ENCODE measurements at regions not wholly inside any gene's neighbourhood (a gene's known extent, or its start where the extent isn't known, plus 50 kb on each side); places are given as distances from the start of the nearest gene placed in this dataset.
"Not testable (repeated sequence)": the region's sequence is repeated elsewhere in the genome, so short reads cannot be mapped to it uniquely, and the experiment has no call there.

- Mint-ChIP-seq H3K27ac (no peak overlapping the region), H3K36me3 (ENCODE audit: low read depth) (no peaks in the 10 kb centered on the region), H3K9me3 (peaks cover 6% of the 10 kb centered on the region), H3K4me1 (ENCODE audit: low read depth) (no peaks in the 10 kb centered on the region), H3K27me3 (ENCODE audit: low read depth) (no peaks in the 10 kb centered on the region), H3K4me3 (no peak overlapping the region)
Observed at GRCh38 chr2:17398770-17399169, 119.5 kb downstream of the RAD51AP2 start.

- no peaks in the 10 kb centered on the region for H3K27me3 Mint-ChIP-seq (ENCODE audit: low read depth)
- H3K36me3 Mint-ChIP-seq (ENCODE audit: low read depth), result no peaks in the 10 kb centered on the region
- no peaks in the 10 kb centered on the region for H3K9me3 Mint-ChIP-seq
- no peak overlapping the region for H3K4me3 Mint-ChIP-seq
- H3K4me1 Mint-ChIP-seq (ENCODE audit: low read depth), result no peaks in the 10 kb centered on the region
- H3K27ac Mint-ChIP-seq, result no peak overlapping the region
Observed at GRCh38 chr2:17388798-17389197, 129.4 kb downstream of the RAD51AP2 start.

- Mint-ChIP-seq H3K4me3 (no peak overlapping the region), H3K27me3 (ENCODE audit: low read depth) (no peaks in the 10 kb centered on the region), H3K27ac (no peak overlapping the region), H3K9me3 (no peaks in the 10 kb centered on the region), H3K36me3 (ENCODE audit: low read depth) (no peaks in the 10 kb centered on the region), H3K4me1 (ENCODE audit: low read depth) (no peaks in the 10 kb centered on the region)
Observed at GRCh38 chr2:17387591-17387990, 130.6 kb downstream of the RAD51AP2 start.

GRCh38 chr2:17386771-17387170 lies 131.5 kb downstream of the RAD51AP2 start:
- no peaks in the 10 kb centered on the region for H3K36me3 Mint-ChIP-seq (ENCODE audit: low read depth)
- H3K9me3 Mint-ChIP-seq, result no peaks in the 10 kb centered on the region
- H3K4me1 Mint-ChIP-seq (ENCODE audit: low read depth), result no peaks in the 10 kb centered on the region
- no peaks in the 10 kb centered on the region for H3K27me3 Mint-ChIP-seq (ENCODE audit: low read depth)
- no peak overlapping the region for H3K4me3 Mint-ChIP-seq
- no peak overlapping the region for H3K27ac Mint-ChIP-seq

GRCh38 chr2:17380003-17380402 lies 138.2 kb downstream of the RAD51AP2 start:
- Mint-ChIP-seq H3K4me3 (no peak overlapping the region), H3K36me3 (ENCODE audit: low read depth) (no peaks in the 10 kb centered on the region), H3K9me3 (peaks cover 5% of the 10 kb centered on the region), H3K27ac (no peak overlapping the region), H3K27me3 (ENCODE audit: low read depth) (no peaks in the 10 kb centered on the region), H3K4me1 (ENCODE audit: low read depth) (no peaks in the 10 kb centered on the region)

GRCh38 chr2:17375262-17375661 lies 143.0 kb downstream of the RAD51AP2 start:
- Mint-ChIP-seq H3K4me1 (ENCODE audit: low read depth) (no peaks in the 10 kb centered on the region), H3K36me3 (ENCODE audit: low read depth) (no peaks in the 10 kb centered on the region), H3K27me3 (ENCODE audit: low read depth) (no peaks in the 10 kb centered on the region), H3K4me3 (no peak overlapping the region), H3K27ac (no peak overlapping the region), H3K9me3 (peaks cover 12% of the 10 kb centered on the region)

- Mint-ChIP-seq H3K4me3 (no peak overlapping the region), H3K36me3 (ENCODE audit: low read depth) (no peaks in the 10 kb centered on the region), H3K27ac (no peak overlapping the region), H3K9me3 (peaks cover 18% of the 10 kb centered on the region), H3K4me1 (ENCODE audit: low read depth) (no peaks in the 10 kb centered on the region), H3K27me3 (ENCODE audit: low read depth) (no peaks in the 10 kb centered on the region)
Observed at GRCh38 chr2:17373741-17374140, 144.5 kb downstream of the RAD51AP2 start.

- no peak overlapping the region for H3K27ac Mint-ChIP-seq
- no peaks in the 10 kb centered on the region for H3K36me3 Mint-ChIP-seq (ENCODE audit: low read depth)
- H3K4me3 Mint-ChIP-seq, result no peak overlapping the region
- H3K27me3 Mint-ChIP-seq (ENCODE audit: low read depth), result no peaks in the 10 kb centered on the region
- no peaks in the 10 kb centered on the region for H3K4me1 Mint-ChIP-seq (ENCODE audit: low read depth)
- H3K9me3 Mint-ChIP-seq, result peaks cover 13% of the 10 kb centered on the region
Observed at GRCh38 chr2:17373041-17373440, 145.2 kb downstream of the RAD51AP2 start.

GRCh38 chr2:17363846-17364245 lies 154.4 kb downstream of the RAD51AP2 start:
- Mint-ChIP-seq H3K27ac (no peak overlapping the region), H3K36me3 (ENCODE audit: low read depth) (no peaks in the 10 kb centered on the region), H3K27me3 (ENCODE audit: low read depth) (no peaks in the 10 kb centered on the region), H3K9me3 (peaks cover 7% of the 10 kb centered on the region), H3K4me1 (ENCODE audit: low read depth) (no peaks in the 10 kb centered on the region), H3K4me3 (no peak overlapping the region)

GRCh38 chr2:17362956-17363355 lies 155.3 kb downstream of the RAD51AP2 start:
- no peaks in the 10 kb centered on the region for H3K36me3 Mint-ChIP-seq (ENCODE audit: low read depth)
- H3K27ac Mint-ChIP-seq, result no peak overlapping the region
- no peaks in the 10 kb centered on the region for H3K4me1 Mint-ChIP-seq (ENCODE audit: low read depth)
- H3K9me3 Mint-ChIP-seq, result peaks cover 6% of the 10 kb centered on the region
- no peak overlapping the region for H3K4me3 Mint-ChIP-seq
- no peaks in the 10 kb centered on the region for H3K27me3 Mint-ChIP-seq (ENCODE audit: low read depth)

- no peaks in the 10 kb centered on the region for H3K27me3 Mint-ChIP-seq (ENCODE audit: low read depth)
- no peaks in the 10 kb centered on the region for H3K9me3 Mint-ChIP-seq
- no peak overlapping the region for H3K4me3 Mint-ChIP-seq
- H3K27ac Mint-ChIP-seq, result no peak overlapping the region
- H3K4me1 Mint-ChIP-seq (ENCODE audit: low read depth), result no peaks in the 10 kb centered on the region
- H3K36me3 Mint-ChIP-seq (ENCODE audit: low read depth), result no peaks in the 10 kb centered on the region
Observed at GRCh38 chr2:17355608-17356329, 162.5 kb downstream of the RAD51AP2 start.

- no peaks in the 10 kb centered on the region for H3K36me3 Mint-ChIP-seq (ENCODE audit: low read depth)
- H3K27me3 Mint-ChIP-seq (ENCODE audit: low read depth), result no peaks in the 10 kb centered on the region
- H3K27ac Mint-ChIP-seq, result no peak overlapping the region
- no peaks in the 10 kb centered on the region for H3K4me1 Mint-ChIP-seq (ENCODE audit: low read depth)
- H3K4me3 Mint-ChIP-seq, result no peak overlapping the region
- no peaks in the 10 kb centered on the region for H3K9me3 Mint-ChIP-seq
Observed at GRCh38 chr2:17353263-17353662, 165.0 kb downstream of the RAD51AP2 start.

GRCh38 chr2:17342692-17343091 lies 175.5 kb downstream of the RAD51AP2 start:
- not testable (repeated sequence) for H3K27me3 Mint-ChIP-seq (ENCODE audit: low read depth); H3K9me3 Mint-ChIP-seq; H3K4me3 Mint-ChIP-seq; H3K36me3 Mint-ChIP-seq (ENCODE audit: low read depth); H3K27ac Mint-ChIP-seq; H3K4me1 Mint-ChIP-seq (ENCODE audit: low read depth)

- Mint-ChIP-seq H3K36me3 (ENCODE audit: low read depth) (no peaks in the 10 kb centered on the region), H3K27ac (no peak overlapping the region), H3K9me3 (no peaks in the 10 kb centered on the region), H3K4me3 (no peak overlapping the region), H3K27me3 (ENCODE audit: low read depth) (no peaks in the 10 kb centered on the region), H3K4me1 (ENCODE audit: low read depth) (no peaks in the 10 kb centered on the region)
Observed at GRCh38 chr2:17337507-17337906, 180.7 kb downstream of the RAD51AP2 start.

GRCh38 chr2:17336458-17336857 lies 181.8 kb downstream of the RAD51AP2 start:
- H3K4me1 Mint-ChIP-seq (ENCODE audit: low read depth), result no peaks in the 10 kb centered on the region
- no peaks in the 10 kb centered on the region for H3K27me3 Mint-ChIP-seq (ENCODE audit: low read depth)
- no peak overlapping the region for H3K4me3 Mint-ChIP-seq
- H3K9me3 Mint-ChIP-seq, result no peaks in the 10 kb centered on the region
- no peaks in the 10 kb centered on the region for H3K36me3 Mint-ChIP-seq (ENCODE audit: low read depth)
- H3K27ac Mint-ChIP-seq, result no peak overlapping the region

GRCh38 chr2:17334300-17334699 lies 183.9 kb downstream of the RAD51AP2 start:
- H3K36me3 Mint-ChIP-seq (ENCODE audit: low read depth), result no peaks in the 10 kb centered on the region
- H3K4me3 Mint-ChIP-seq, result no peak overlapping the region
- H3K27me3 Mint-ChIP-seq (ENCODE audit: low read depth), result no peaks in the 10 kb centered on the region
- H3K27ac Mint-ChIP-seq, result no peak overlapping the region
- H3K9me3 Mint-ChIP-seq, result no peaks in the 10 kb centered on the region
- H3K4me1 Mint-ChIP-seq (ENCODE audit: low read depth), result no peaks in the 10 kb centered on the region
